ENCODE measurements at regions not wholly inside any gene's neighbourhood (a gene's known extent, or its start where the extent isn't known, plus 50 kb on each side); places are given as distances from the start of the nearest gene placed in this dataset.

DNA sequence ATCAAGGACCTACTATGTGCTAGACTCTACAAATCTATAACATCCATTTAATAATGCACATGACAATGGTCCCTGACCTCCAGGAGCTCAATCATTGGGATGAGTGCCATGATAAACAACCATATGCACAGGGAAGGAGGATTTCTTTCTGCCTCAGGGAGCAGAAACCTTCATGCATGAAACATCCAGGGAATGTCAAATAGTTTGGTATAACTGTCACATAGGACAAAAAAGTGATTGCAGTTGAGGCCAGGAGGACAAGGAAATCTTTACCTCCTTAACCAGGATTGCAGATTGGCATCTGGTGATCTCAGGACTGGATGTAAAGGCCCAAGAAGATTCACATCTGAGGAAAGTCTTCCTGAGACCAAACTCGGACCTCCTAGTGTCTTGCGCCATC lies 993.1 kb downstream of the KCNMA1 start:
- no peaks in the 10 kb centered on the region for H3K4me1 ChIP-seq (ENCODE audit: control insufficient read depth, insufficient read depth, low read length)
- 97% methylated on average over 2 of the region's 2 CpGs for WGBS, 2 experiments
- no peak overlapping the region for H3K4me3 ChIP-seq (ENCODE audit: insufficient read depth, low read depth, low read length)
- no peaks in the 10 kb centered on the region for H3K9me3 ChIP-seq (ENCODE audit: control insufficient read depth, low read length)
- H3K36me3 ChIP-seq (ENCODE audit: control insufficient read depth, insufficient read depth, low read length), result no peaks in the 10 kb centered on the region
- no peaks in the 10 kb centered on the region for H3K27me3 ChIP-seq (ENCODE audit: control insufficient read depth, insufficient read depth, low read length, poor library complexity, severe bottlenecking)
- no peak overlapping the region for H3K27ac ChIP-seq (ENCODE audit: insufficient read depth, low read depth, low read length, poor library complexity, severe bottlenecking)

DNA sequence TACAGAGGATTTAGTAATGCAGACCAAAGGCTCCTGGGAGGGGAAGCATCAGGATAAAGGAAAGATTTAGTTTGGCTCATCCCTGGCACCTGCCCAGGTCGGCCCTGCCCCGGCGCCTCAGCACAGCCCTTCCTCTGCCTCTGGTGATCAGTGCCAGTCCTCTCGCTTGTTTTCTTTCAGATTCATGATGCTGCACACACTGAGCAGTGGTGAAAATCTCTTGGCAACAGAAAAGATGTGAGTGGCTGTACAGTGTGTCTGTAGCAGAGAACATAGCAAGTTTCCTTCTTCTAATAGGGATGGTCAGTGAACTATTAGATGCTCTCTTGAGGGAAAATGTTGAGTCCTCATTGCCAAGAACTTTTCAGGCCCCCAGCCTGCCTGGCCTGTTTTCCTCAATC lies 994.1 kb downstream of the KCNMA1 start:
- H3K4me1 ChIP-seq (ENCODE audit: control insufficient read depth, insufficient read depth, low read length), result no peaks in the 10 kb centered on the region
- no peaks in the 10 kb centered on the region for H3K36me3 ChIP-seq (ENCODE audit: control insufficient read depth, insufficient read depth, low read length)
- no peak overlapping the region for H3K27ac ChIP-seq (ENCODE audit: insufficient read depth, low read depth, low read length, poor library complexity, severe bottlenecking)
- 82 to 95% methylated on average over 4 of the region's 4 CpGs for WGBS, 2 experiments
- H3K4me3 ChIP-seq (ENCODE audit: insufficient read depth, low read depth, low read length), result no peak overlapping the region
- H3K27me3 ChIP-seq (ENCODE audit: control insufficient read depth, insufficient read depth, low read length, poor library complexity, severe bottlenecking), result no peaks in the 10 kb centered on the region
- no peaks in the 10 kb centered on the region for H3K9me3 ChIP-seq (ENCODE audit: control insufficient read depth, low read length)

DNA sequence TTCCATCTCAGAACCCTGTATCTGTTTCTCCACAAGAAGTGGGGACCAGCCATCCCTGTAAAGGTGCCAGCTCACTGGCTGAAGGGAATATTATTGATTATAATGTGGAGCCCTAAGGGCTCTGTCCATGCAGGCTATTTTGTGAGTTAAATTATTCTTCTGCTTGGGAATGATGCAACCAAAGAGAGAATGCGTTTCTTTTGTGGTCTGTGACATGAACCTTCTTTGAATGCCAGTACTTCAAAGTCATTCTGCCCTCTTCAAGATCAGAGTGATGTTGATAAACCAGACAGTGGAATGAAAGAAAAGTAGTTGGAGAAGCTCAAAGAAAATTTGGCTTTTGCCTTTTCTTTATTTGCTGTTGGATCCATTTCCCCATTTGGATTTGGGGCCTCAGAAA lies 995.2 kb downstream of the KCNMA1 start:
- no peaks in the 10 kb centered on the region for H3K27me3 ChIP-seq (ENCODE audit: control insufficient read depth, insufficient read depth, low read length, poor library complexity, severe bottlenecking)
- H3K36me3 ChIP-seq (ENCODE audit: control insufficient read depth, insufficient read depth, low read length), result no peaks in the 10 kb centered on the region
- H3K4me3 ChIP-seq (ENCODE audit: insufficient read depth, low read depth, low read length), result no peak overlapping the region
- no peak overlapping the region for H3K27ac ChIP-seq (ENCODE audit: insufficient read depth, low read depth, low read length, poor library complexity, severe bottlenecking)
- no peaks in the 10 kb centered on the region for H3K9me3 ChIP-seq (ENCODE audit: control insufficient read depth, low read length)
- H3K4me1 ChIP-seq (ENCODE audit: control insufficient read depth, insufficient read depth, low read length), result no peaks in the 10 kb centered on the region
- 95 to 97% methylated on average over 1 of the region's 1 CpG for WGBS, 2 experiments

DNA sequence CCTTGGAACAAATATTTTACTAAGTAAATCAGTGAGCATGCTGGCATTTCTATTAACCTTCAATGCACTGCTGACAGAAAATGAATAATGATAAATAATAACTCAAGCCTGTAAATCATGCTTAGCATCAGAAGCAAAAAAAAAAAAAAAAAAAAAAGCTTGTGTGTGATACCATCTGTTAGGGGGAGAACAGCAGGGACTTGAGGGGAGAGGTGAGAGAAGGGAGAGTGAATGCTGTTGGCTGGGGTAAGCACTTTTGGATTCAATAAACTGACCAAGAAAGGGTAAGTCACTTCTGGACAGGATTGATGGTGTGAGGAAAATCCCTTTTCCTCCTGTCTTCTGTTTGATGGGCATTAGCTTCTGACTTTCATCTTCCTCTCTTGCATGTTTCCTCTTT lies 996.4 kb downstream of the KCNMA1 start:
- H3K27ac ChIP-seq (ENCODE audit: insufficient read depth, low read depth, low read length, poor library complexity, severe bottlenecking), result no peak overlapping the region
- H3K9me3 ChIP-seq (ENCODE audit: control insufficient read depth, low read length), result no peaks in the 10 kb centered on the region
- no peaks in the 10 kb centered on the region for H3K27me3 ChIP-seq (ENCODE audit: control insufficient read depth, insufficient read depth, low read length, poor library complexity, severe bottlenecking)
- H3K4me3 ChIP-seq (ENCODE audit: insufficient read depth, low read depth, low read length), result no peak overlapping the region
- H3K4me1 ChIP-seq (ENCODE audit: control insufficient read depth, insufficient read depth, low read length), result no peaks in the 10 kb centered on the region
- no peaks in the 10 kb centered on the region for H3K36me3 ChIP-seq (ENCODE audit: control insufficient read depth, insufficient read depth, low read length)

DNA sequence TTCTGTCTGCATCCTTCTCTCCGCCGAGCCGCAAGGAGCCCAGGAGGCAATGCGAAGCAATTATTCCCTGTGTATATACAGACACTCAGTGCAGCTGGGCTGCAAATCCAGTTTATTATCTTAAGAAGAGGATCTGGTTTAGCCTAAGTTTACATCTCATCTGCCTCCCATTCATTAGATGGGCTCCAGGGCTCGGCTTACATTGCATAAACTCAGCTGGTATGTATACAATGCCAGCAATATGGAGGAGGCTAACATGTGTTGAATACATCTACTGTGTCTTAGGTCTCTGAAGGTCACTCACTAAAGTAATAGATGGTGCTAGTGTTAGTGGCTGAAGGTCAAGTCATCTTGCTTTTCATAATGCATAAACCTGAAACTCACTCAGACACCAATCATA lies 996.8 kb downstream of the KCNMA1 start:
- Histone ChIP-seq H3K4me1 (ENCODE audit: control insufficient read depth, insufficient read depth, low read length) (no peaks in the 10 kb centered on the region), H3K27me3 (ENCODE audit: control insufficient read depth, insufficient read depth, low read length, poor library complexity, severe bottlenecking) (no peaks in the 10 kb centered on the region), H3K36me3 (ENCODE audit: control insufficient read depth, insufficient read depth, low read length) (no peaks in the 10 kb centered on the region), H3K27ac (ENCODE audit: insufficient read depth, low read depth, low read length, poor library complexity, severe bottlenecking) (no peak overlapping the region), H3K9me3 (ENCODE audit: control insufficient read depth, low read length) (no peaks in the 10 kb centered on the region), H3K4me3 (ENCODE audit: insufficient read depth, low read depth, low read length) (no peak overlapping the region)
- 97 to 100% methylated on average over 5 of the region's 5 CpGs for WGBS, 2 experiments

DNA sequence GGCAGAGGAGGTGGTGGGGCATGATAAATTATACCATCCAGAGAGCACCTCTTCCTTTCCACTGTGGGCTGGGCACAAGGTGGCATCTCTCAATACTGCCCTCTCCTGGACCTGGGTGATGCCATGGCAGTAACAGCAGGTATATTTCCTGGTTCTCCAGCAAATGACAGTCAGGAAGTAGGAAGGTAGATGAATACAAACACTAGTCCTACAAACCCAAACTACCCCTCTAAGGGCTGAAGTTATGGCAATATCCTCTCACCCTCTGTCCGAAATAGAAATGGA lies 1004.9 kb downstream of the KCNMA1 start:
- Histone ChIP-seq H3K27me3 (ENCODE audit: control insufficient read depth, insufficient read depth, low read length, poor library complexity, severe bottlenecking) (no peaks in the 10 kb centered on the region), H3K27ac (ENCODE audit: insufficient read depth, low read depth, low read length, poor library complexity, severe bottlenecking) (no peak overlapping the region), H3K36me3 (ENCODE audit: control insufficient read depth, insufficient read depth, low read length) (no peaks in the 10 kb centered on the region), H3K4me1 (ENCODE audit: control insufficient read depth, insufficient read depth, low read length) (no peaks in the 10 kb centered on the region), H3K4me3 (ENCODE audit: insufficient read depth, low read depth, low read length) (no peak overlapping the region), H3K9me3 (ENCODE audit: control insufficient read depth, low read length) (no peaks in the 10 kb centered on the region)
- 93 to 95% methylated on average over 1 of the region's 1 CpG for WGBS, 2 experiments

DNA sequence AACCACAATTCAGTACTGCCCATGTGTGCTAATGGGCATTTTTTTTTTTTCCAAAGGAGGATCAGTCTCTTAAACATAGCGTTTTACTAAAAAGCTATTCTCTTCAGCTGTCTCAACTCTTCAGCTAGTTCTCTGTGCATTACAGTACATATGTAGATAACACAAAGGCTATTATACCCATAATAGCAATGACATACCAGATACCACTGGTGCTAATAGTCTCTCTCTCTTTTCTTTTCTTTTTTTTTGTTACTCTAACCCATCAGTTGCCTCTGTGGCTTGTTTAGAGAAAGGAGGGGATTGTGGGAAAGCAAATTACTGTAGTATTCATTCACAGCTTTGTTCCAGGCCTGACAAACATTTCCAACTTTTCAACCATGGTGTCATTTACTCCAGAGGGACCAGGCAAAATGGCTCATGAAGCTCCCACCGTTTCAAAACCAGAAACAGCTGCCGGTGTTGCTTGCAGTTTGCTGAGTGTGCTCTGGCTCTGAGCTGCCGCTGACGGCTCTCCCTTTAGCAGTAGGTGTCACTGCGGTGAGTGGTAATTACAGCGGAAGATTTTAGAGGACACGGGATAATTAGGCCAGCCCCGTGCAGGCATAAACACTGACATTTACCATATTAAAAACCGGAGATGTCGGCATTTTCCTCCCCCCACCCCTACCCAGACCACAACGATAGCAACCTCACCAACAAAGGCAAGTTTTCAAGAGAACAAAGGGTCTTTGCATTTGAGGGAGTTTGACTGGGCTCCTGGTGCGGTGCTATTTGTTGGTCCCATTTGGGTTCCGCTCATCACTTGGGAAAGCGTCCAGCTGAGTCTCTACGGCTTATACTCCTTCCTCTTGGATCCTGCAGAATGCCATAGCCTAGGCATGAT lies 1005.5 kb downstream of the KCNMA1 start:
- WGBS, 2 experiments, result 42% methylated on average over 16 of the region's 16 CpGs

DNA sequence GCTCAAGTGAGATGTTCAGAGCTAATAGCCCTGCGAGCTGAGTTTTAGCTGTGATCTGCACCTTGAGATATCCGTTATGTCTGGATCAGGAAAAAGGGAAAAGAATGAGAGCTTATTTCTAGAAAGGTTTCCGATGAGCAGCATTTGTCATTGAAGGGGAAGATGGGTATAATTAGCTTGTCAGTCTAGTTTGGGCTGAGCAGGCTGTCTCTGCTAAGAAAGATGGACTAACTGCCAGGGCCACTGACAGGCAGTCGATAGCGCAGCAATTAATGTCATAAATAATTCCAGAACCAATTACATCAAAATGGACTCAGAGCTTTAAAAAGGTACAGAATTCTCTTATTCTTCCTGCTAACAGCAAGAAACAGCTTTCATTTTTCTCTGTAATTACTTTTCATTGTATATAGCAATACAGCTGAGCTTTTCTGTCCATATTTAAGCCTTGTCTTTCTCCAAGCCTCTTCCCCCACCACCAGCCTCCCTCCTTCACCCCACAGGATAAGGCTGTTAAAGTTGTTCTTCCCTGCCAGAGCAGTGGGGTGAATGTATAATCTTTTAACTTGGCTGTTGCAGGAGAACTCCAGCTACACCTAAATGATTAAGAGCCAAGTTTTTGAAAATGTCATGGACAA lies 1006.5 kb downstream of the KCNMA1 start:
- Histone ChIP-seq H3K4me3 (ENCODE audit: insufficient read depth, low read depth, low read length) (no peak overlapping the region), H3K27ac (ENCODE audit: insufficient read depth, low read depth, low read length, poor library complexity, severe bottlenecking) (no peak overlapping the region), H3K36me3 (ENCODE audit: control insufficient read depth, insufficient read depth, low read length) (no peaks in the 10 kb centered on the region), H3K4me1 (ENCODE audit: control insufficient read depth, insufficient read depth, low read length) (no peaks in the 10 kb centered on the region), H3K27me3 (ENCODE audit: control insufficient read depth, insufficient read depth, low read length, poor library complexity, severe bottlenecking) (no peaks in the 10 kb centered on the region), H3K9me3 (ENCODE audit: control insufficient read depth, low read length) (no peaks in the 10 kb centered on the region)
- 97 to 98% methylated on average over 5 of the region's 5 CpGs for WGBS, 2 experiments

More for the DNA sequence above, 1005.5 kb downstream of the KCNMA1 start:
- no peaks in the 10 kb centered on the region for H3K36me3 ChIP-seq (ENCODE audit: control insufficient read depth, insufficient read depth, low read length)
- H3K9me3 ChIP-seq (ENCODE audit: control insufficient read depth, low read length), result no peaks in the 10 kb centered on the region
- H3K4me3 ChIP-seq (ENCODE audit: insufficient read depth, low read depth, low read length), result no peak overlapping the region
- H3K27ac ChIP-seq (ENCODE audit: insufficient read depth, low read depth, low read length, poor library complexity, severe bottlenecking), result no peak overlapping the region
- no peaks in the 10 kb centered on the region for H3K27me3 ChIP-seq (ENCODE audit: control insufficient read depth, insufficient read depth, low read length, poor library complexity, severe bottlenecking)
- no peaks in the 10 kb centered on the region for H3K4me1 ChIP-seq (ENCODE audit: control insufficient read depth, insufficient read depth, low read length)

DNA sequence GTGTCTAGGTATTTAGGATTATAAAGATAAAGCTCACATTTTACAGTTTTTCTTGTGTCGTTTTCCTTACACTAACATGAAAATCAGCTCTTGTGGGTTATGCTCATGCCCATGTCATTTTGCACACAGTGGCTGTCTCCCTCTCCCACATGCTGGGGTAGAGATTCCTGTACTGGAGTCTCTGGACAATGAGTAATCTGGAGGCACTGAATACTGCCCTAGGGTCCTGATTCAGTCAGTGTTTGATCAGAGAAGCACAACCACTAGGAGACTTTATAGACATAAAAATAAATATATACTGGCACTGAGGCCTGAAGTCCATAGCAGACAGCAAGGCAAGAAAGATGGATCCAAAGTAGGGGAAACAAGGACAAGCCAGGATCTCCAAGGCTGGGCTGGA lies 1008.8 kb downstream of the KCNMA1 start:
- WGBS, 2 experiments, result 81 to 88% methylated on average over 1 of the region's 1 CpG
- Histone ChIP-seq H3K27me3 (ENCODE audit: control insufficient read depth, insufficient read depth, low read length, poor library complexity, severe bottlenecking) (no peaks in the 10 kb centered on the region), H3K36me3 (ENCODE audit: control insufficient read depth, insufficient read depth, low read length) (no peaks in the 10 kb centered on the region), H3K9me3 (ENCODE audit: control insufficient read depth, low read length) (no peaks in the 10 kb centered on the region), H3K4me1 (ENCODE audit: control insufficient read depth, insufficient read depth, low read length) (no peaks in the 10 kb centered on the region), H3K27ac (ENCODE audit: insufficient read depth, low read depth, low read length, poor library complexity, severe bottlenecking) (no peak overlapping the region), H3K4me3 (ENCODE audit: insufficient read depth, low read depth, low read length) (no peak overlapping the region)

DNA sequence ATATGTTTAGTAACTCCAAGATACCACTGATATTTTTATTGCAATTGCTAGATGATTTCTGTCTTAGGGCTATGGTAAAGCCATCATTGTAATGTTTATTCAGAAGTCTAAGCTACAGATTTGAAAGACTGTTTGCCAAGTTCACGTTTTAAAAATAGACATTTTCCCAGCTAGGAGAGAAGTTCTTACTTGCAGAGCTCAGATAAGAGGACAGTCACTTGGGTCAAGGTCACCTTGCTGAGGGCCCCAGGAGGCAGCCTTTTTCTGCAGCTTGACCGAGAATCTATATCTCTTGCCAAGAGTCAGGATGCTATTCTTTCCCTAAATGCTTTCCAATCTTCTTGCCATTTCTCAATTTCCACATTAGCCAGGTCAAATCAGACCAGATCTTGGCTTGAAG lies 1011.2 kb downstream of the KCNMA1 start:
- H3K9me3 ChIP-seq (ENCODE audit: control insufficient read depth, low read length), result no peaks in the 10 kb centered on the region
- H3K4me1 ChIP-seq (ENCODE audit: control insufficient read depth, insufficient read depth, low read length), result no peaks in the 10 kb centered on the region
- WGBS, 2 experiments, result 92 to 96% methylated on average over 2 of the region's 2 CpGs
- no peak overlapping the region for H3K4me3 ChIP-seq (ENCODE audit: insufficient read depth, low read depth, low read length)
- no peaks in the 10 kb centered on the region for H3K27me3 ChIP-seq (ENCODE audit: control insufficient read depth, insufficient read depth, low read length, poor library complexity, severe bottlenecking)
- no peak overlapping the region for H3K27ac ChIP-seq (ENCODE audit: insufficient read depth, low read depth, low read length, poor library complexity, severe bottlenecking)
- H3K36me3 ChIP-seq (ENCODE audit: control insufficient read depth, insufficient read depth, low read length), result no peaks in the 10 kb centered on the region

Measured in ectodermal cell (in vitro differentiated cells).